A673 (cell line): ENCODE measurements at regions not wholly inside any gene's neighbourhood (a gene's known extent, or its start where the extent isn't known, plus 50 kb on each side); places are given as distances from the start of the nearest gene placed in this dataset.

Experiments
- EZH2 ChIP-seq: fragments of 200-600 bp; sonication (generic); IDR thresholded peaks from 2 replicates; pipeline ENCODE4 v1.6.1; 2017; ENCODE audit warnings: borderline replicate concordance, low read depth, mild to moderate bottlenecking, mixed read lengths, antibody characterized with exemption, low read length; ENCODE audit not compliant: poor library complexity, severe bottlenecking
- TF ChIP-seq, protein P1 (sequence below): fragments of 300-800, 200-600 bp; sonication (generic); conservative IDR thresholded peaks from 2 replicates; pipeline ENCODE4 v1.5.1; 2017; ENCODE audit warnings: low read depth, mild to moderate bottlenecking, antibody characterized with exemption, low read length, moderate library complexity, mixed read lengths

DNA sequence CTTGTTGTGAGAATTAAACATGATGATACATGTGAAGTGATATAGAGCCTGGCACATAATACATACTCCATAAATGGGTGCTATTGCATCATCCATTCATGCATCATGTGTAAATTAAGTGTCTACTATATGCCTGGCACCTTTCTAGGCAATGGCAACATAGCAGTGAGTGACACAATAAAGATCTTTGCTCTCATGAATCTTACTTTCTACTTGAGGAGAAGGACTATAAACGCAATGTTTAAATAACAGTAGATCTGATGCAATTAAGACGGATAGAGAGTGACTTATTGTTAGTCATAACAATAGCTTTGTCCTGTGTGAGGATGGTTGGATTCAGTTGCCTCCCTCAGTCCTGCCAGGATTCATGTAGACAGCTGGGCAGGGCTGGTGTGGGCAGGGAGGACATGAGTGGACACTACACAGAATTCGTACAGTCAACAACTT, 88.4 kb upstream of the NPAS2 start:
- TF ChIP-seq, protein P1, sequence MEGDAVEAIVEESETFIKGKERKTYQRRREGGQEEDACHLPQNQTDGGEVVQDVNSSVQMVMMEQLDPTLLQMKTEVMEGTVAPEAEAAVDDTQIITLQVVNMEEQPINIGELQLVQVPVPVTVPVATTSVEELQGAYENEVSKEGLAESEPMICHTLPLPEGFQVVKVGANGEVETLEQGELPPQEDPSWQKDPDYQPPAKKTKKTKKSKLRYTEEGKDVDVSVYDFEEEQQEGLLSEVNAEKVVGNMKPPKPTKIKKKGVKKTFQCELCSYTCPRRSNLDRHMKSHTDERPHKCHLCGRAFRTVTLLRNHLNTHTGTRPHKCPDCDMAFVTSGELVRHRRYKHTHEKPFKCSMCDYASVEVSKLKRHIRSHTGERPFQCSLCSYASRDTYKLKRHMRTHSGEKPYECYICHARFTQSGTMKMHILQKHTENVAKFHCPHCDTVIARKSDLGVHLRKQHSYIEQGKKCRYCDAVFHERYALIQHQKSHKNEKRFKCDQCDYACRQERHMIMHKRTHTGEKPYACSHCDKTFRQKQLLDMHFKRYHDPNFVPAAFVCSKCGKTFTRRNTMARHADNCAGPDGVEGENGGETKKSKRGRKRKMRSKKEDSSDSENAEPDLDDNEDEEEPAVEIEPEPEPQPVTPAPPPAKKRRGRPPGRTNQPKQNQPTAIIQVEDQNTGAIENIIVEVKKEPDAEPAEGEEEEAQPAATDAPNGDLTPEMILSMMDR = no peak
- TF ChIP-seq EZH2 = no peak
